ENCODE measurements at regions not wholly inside any gene's neighbourhood (a gene's known extent, or its start where the extent isn't known, plus 50 kb on each side); places are given as distances from the start of the nearest gene placed in this dataset.
"Not testable (repeated sequence)": the region's sequence is repeated elsewhere in the genome, so short reads cannot be mapped to it uniquely, and the experiment has no call there.

DNA sequence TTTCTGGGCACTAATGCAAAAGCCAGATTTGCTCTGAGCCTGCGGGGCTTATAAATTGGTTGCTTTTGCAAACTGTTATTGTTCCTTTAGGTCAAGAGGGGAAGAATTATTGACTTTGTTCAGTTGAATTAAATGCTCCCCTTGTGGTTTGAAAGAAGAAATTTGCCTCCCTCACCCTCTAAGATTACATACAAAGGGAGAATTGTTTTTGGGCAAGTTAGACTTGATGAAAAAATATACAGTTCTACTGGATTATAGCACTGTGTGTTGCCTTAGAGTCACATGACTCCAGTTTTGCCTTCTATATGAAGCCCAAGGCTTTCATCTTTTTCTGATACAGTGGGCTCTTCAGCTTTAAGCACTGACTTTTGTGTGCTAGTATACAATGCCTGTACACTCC is 1265.8 kb upstream of the LRRTM3 start:
- no peak overlapping the region for H3K4me3 ChIP-seq (ENCODE audit: low read depth, low read length)
- DNase-seq (ENCODE audit: low read depth), result no peak
- TF ChIP-seq, protein P1, sequence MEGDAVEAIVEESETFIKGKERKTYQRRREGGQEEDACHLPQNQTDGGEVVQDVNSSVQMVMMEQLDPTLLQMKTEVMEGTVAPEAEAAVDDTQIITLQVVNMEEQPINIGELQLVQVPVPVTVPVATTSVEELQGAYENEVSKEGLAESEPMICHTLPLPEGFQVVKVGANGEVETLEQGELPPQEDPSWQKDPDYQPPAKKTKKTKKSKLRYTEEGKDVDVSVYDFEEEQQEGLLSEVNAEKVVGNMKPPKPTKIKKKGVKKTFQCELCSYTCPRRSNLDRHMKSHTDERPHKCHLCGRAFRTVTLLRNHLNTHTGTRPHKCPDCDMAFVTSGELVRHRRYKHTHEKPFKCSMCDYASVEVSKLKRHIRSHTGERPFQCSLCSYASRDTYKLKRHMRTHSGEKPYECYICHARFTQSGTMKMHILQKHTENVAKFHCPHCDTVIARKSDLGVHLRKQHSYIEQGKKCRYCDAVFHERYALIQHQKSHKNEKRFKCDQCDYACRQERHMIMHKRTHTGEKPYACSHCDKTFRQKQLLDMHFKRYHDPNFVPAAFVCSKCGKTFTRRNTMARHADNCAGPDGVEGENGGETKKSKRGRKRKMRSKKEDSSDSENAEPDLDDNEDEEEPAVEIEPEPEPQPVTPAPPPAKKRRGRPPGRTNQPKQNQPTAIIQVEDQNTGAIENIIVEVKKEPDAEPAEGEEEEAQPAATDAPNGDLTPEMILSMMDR (IDR thresholded peaks at IDR 0.05; ENCODE audit: low read depth, low read length, missing control alignments), result no peak

DNA sequence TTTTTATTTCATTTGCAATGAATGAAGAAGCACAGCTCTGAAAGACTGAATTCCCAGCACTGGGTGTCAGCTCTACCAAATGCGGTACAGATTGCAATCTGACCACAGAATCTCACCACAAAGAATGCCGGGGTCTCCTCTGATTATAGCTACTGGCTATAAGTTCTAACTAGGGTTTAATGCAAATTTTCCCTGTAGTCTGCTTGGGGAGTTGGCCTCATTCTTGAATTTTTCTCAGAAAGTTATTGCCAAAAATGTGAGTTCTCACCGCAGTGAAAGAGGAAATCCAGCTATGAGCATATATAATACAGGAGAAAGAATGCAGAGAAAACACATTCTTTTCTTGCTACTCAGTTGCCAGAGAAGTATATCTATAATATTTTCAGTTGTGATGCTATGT is 1255.7 kb upstream of the LRRTM3 start:
- TF ChIP-seq, protein P1 (IDR thresholded peaks at IDR 0.05; ENCODE audit: low read depth, low read length, missing control alignments), result no peak
- H3K4me3 ChIP-seq (ENCODE audit: low read depth, low read length), result no peak overlapping the region
- DNase-seq (ENCODE audit: low read depth), result no peak

DNA sequence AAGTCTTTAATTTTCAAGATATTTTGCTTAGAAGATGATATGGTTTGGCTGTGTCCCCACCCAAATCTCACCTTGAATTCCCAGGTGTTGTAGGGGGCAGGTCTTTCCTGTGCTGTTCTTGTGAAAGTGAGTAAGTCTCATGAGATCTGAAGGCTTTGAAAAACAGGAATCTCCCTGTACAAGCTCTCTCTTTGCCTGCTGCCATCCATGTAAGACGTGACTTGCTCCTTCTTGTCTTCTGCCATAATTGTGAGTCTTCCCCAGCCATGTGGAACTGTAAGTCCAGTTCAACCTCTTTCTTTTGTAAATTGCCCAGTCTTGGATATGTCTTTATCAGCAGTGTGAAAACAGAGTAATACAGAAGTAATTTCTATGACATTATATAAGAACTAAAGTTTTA is 1255.2 kb upstream of the LRRTM3 start:
- DNase-seq (ENCODE audit: low read depth); H3K4me3 ChIP-seq (ENCODE audit: low read depth, low read length): not testable (repeated sequence)

DNA sequence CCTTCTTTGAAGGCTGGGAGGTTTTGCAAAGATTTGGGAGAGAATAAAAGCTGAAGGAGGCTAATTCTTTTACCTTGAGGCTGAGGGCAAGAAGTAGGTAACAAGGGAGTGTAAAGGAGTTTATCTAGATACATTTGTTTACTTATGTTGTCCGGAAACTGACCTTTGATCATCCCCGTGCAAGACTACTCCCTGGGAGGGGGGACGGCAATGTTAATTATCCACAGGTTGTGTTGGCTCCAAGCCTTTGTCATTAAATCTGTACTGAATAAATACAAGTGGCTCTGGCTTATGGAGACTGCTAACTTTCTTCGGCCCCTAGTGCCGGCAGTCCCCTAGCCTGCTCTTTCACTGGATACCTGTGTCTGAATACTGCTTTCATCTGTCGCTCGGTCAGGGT is 1250.6 kb upstream of the LRRTM3 start:
- H3K4me3 ChIP-seq (ENCODE audit: low read depth, low read length), result no peak overlapping the region
- DNase-seq (ENCODE audit: low read depth), result no peak
- TF ChIP-seq, protein P1 (IDR thresholded peaks at IDR 0.05; ENCODE audit: low read depth, low read length, missing control alignments), result no peak

DNA sequence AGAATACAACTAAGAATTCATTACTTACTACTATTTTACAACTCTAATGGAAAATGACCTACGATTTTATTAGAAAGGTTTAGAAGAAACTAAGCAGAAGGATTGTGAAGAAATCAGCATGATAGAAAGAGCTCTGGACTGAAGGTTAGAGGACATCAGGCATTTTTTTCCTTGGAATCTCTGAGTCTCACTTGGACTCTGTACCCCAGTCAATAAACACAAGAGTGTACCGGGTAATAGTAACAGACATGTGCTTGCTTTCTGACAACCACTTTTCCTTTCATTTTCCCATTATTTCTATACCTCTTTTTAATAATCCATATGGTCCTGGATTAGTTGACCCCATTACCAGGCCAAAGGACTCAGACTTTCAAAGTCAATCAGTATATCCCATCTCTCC is 1240.9 kb upstream of the LRRTM3 start:
- no peak for DNase-seq (ENCODE audit: low read depth)
- no peak overlapping the region for H3K4me3 ChIP-seq (ENCODE audit: low read depth, low read length)
- TF ChIP-seq, protein P1 (IDR thresholded peaks at IDR 0.05; ENCODE audit: low read depth, low read length, missing control alignments), result no peak

DNA sequence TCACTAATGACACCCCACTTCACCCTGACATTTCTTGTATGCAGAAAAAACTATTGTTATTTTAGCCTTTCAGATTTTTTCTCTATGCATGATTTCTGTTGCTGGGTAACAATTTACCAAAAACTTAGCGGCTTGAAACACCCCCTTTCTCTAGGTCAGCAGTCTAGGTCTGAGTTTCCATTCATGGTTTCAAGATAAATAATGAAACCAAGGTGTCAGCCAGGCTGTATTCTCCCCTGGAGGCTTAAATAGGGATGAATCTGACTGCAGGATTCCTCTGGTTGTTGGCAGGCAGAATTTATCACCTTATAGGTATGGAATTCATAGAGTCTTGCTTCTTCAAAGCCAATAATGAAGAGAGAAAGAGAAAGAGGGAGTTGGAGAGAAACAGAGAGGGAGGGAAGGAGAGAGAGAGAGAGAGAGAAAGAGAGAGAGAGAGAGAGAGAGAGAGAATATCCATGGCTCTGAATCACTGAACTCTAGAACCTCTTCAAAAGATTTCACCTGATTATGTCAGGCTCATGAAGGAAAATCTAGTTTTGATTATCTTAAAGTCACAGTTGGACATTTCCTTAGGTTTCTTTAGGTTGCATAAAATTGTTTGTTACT is 1224.6 kb upstream of the LRRTM3 start:
- TF ChIP-seq, protein P1 (IDR thresholded peaks at IDR 0.05; ENCODE audit: low read depth, low read length, missing control alignments), result no peak
- no peak for DNase-seq (ENCODE audit: low read depth)
- no peak overlapping the region for H3K4me3 ChIP-seq (ENCODE audit: low read depth, low read length)

DNA sequence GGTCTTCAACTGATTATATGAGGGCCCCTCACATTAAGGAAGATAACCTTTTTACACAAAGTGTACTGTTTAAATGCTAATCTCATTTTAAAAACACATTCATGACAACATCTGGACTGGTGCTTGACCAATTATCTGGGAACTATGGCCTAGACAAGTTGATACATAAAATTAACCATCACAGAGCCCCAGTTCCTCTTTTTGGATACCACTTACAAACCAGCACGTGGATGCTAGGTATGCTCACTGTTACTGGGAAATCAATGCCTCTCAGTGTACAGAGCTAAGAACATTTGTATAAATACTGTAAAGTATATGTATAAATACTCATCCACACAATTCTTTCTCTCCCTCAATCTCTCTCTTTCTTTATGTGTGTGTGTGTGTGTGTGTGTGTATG is 1217.8 kb upstream of the LRRTM3 start:
- no peak for DNase-seq (ENCODE audit: low read depth)
- TF ChIP-seq, protein P1 (IDR thresholded peaks at IDR 0.05; ENCODE audit: low read depth, low read length, missing control alignments), result no peak
- no peak overlapping the region for H3K4me3 ChIP-seq (ENCODE audit: low read depth, low read length)

Data from GM12864 (cell line).